Fibroblast of skin of abdomen (primary cell): ENCODE measurements at regions not wholly inside any gene's neighbourhood (a gene's known extent, or its start where the extent isn't known, plus 50 kb on each side); places are given as distances from the start of the nearest gene placed in this dataset.

Experiments
- DNase-seq: peaks from one replicate; pipeline ENCODE4 v3.0.0-alpha.2; 2013

GRCh38 chr10:78765726-78766335 is 302.9 kb upstream of the ZMIZ1 start:
- no peak for DNase-seq

GRCh38 chr10:78766603-78767002 is 302.2 kb upstream of the ZMIZ1 start:
- no peak for DNase-seq

- DNase-seq = peak; percentile 75
Observed at GRCh38 chr10:78768041-78768835, 300.5 kb upstream of the ZMIZ1 start.

GRCh38 chr10:78768876-78769275 is 299.9 kb upstream of the ZMIZ1 start:
- DNase-seq = no peak

GRCh38 chr10:78769526-78769925 is 299.2 kb upstream of the ZMIZ1 start:
- DNase-seq = no peak

GRCh38 chr10:78770167-78771090 is 298.3 kb upstream of the ZMIZ1 start:
- DNase-seq = peak; percentile 60

- DNase-seq = no peak
Observed at GRCh38 chr10:78771260-78771659, 297.5 kb upstream of the ZMIZ1 start.

- no peak for DNase-seq
Observed at GRCh38 chr10:78771808-78772455, 296.8 kb upstream of the ZMIZ1 start.

GRCh38 chr10:78772486-78772885 is 296.3 kb upstream of the ZMIZ1 start:
- DNase-seq = no peak

GRCh38 chr10:78772986-78773530 is 295.7 kb upstream of the ZMIZ1 start:
- no peak for DNase-seq

GRCh38 chr10:78774614-78774998 is 294.2 kb upstream of the ZMIZ1 start:
- no peak for DNase-seq

- DNase-seq = peak; percentile 44
Observed at GRCh38 chr10:78774999-78775711, 293.6 kb upstream of the ZMIZ1 start.

- DNase-seq = no peak
Observed at GRCh38 chr10:78775891-78776290, 292.9 kb upstream of the ZMIZ1 start.

- DNase-seq = no peak
Observed at GRCh38 chr10:78776756-78777155, 292.0 kb upstream of the ZMIZ1 start.

GRCh38 chr10:78777466-78777865 is 291.3 kb upstream of the ZMIZ1 start:
- peak; percentile 63 for DNase-seq

GRCh38 chr10:78777867-78778266 is 290.9 kb upstream of the ZMIZ1 start:
- no peak for DNase-seq

GRCh38 chr10:78778444-78779338 is 290.1 kb upstream of the ZMIZ1 start:
- DNase-seq = no peak

- no peak for DNase-seq
Observed at GRCh38 chr10:78779339-78779955, 289.3 kb upstream of the ZMIZ1 start.

- DNase-seq = no peak
Observed at GRCh38 chr10:78780551-78780961, 288.2 kb upstream of the ZMIZ1 start.

- no peak for DNase-seq
Observed at GRCh38 chr10:78781251-78781913, 287.4 kb upstream of the ZMIZ1 start.
